GM19025 (cell line): ENCODE measurements at regions not wholly inside any gene's neighbourhood (a gene's known extent, or its start where the extent isn't known, plus 50 kb on each side); places are given as distances from the start of the nearest gene placed in this dataset.
"Not testable (repeated sequence)": the region's sequence is repeated elsewhere in the genome, so short reads cannot be mapped to it uniquely, and the experiment has no call there.

Source experiments
- ATAC-seq: cut with Tn5 transposase; IDR thresholded peaks from one replicate; pipeline ENCODE4 v1.9.1; 2021; ENCODE audit warnings: mild to moderate bottlenecking, low read depth, moderate library complexity; ENCODE audit not compliant: unreplicated experiment

GRCh38 chr5:42989190-42989589 lies 50.9 kb downstream of the ANXA2R start:
- no peak for ATAC-seq

- ATAC-seq = no peak
Measured at GRCh38 chr5:42988568-42988967, 51.6 kb downstream of the ANXA2R start.

GRCh38 chr5:42985129-42986037 lies 54.7 kb downstream of the ANXA2R start:
- ATAC-seq = no peak

- no peak for ATAC-seq
Measured at GRCh38 chr5:42984307-42984706, 55.8 kb downstream of the ANXA2R start.

- no peak for ATAC-seq
Measured at GRCh38 chr5:42982107-42982622, 58.0 kb downstream of the ANXA2R start.

- ATAC-seq = not testable (repeated sequence)
Measured at GRCh38 chr5:42981417-42982106, 58.6 kb downstream of the ANXA2R start.

GRCh38 chr5:42981015-42981414 lies 59.1 kb downstream of the ANXA2R start:
- ATAC-seq = not testable (repeated sequence)

- not testable (repeated sequence) for ATAC-seq
Measured at GRCh38 chr5:42980391-42980790, 59.7 kb downstream of the ANXA2R start.

- ATAC-seq = not testable (repeated sequence)
Measured at GRCh38 chr5:42979242-42979641, 60.9 kb downstream of the ANXA2R start.

- ATAC-seq = no peak
Measured at GRCh38 chr5:42974536-42974935, 65.6 kb downstream of the ANXA2R start.

GRCh38 chr5:42970636-42971559 lies 69.2 kb downstream of the ANXA2R start:
- no peak for ATAC-seq

- ATAC-seq = no peak
Measured at GRCh38 chr5:42965934-42966333, 74.2 kb downstream of the ANXA2R start.

GRCh38 chr5:42963412-42963811 lies 76.7 kb downstream of the ANXA2R start:
- no peak for ATAC-seq

GRCh38 chr5:42962124-42962523 lies 78.0 kb downstream of the ANXA2R start:
- no peak for ATAC-seq

- no peak for ATAC-seq
Measured at GRCh38 chr5:42960506-42960905, 79.6 kb downstream of the ANXA2R start.

- no peak for ATAC-seq
Measured at GRCh38 chr5:42956551-42956950, 83.6 kb downstream of the ANXA2R start.

- ATAC-seq = no peak
Measured at GRCh38 chr5:42953041-42953440, 87.1 kb downstream of the ANXA2R start.

GRCh38 chr5:42952578-42952974 lies 87.5 kb downstream of the ANXA2R start:
- ATAC-seq = no peak

GRCh38 chr5:42951293-42951840 lies 88.8 kb downstream of the ANXA2R start:
- peak; percentile 31 for ATAC-seq
